Left ventricle myocardium inferior (tissue), 1 donor: ENCODE measurements at regions not wholly inside any gene's neighbourhood (a gene's known extent, or its start where the extent isn't known, plus 50 kb on each side); places are given as distances from the start of the nearest gene placed in this dataset.

Source experiments
- DNase-seq: peaks from one replicate; pipeline ENCODE4 v3.0.0-alpha.2; 2020
- H3K27ac ChIP-seq: fragments of 200-600 bp; replicated peaks from 2 replicates; pipeline ENCODE4 v1.8.0; 2021
- H3K27me3 ChIP-seq: fragments of 200-600 bp; 2 replicates; pipeline ENCODE4 v1.8.0; 2021; ENCODE audit warnings: low read depth
- H3K36me3 ChIP-seq: fragments of 200-600 bp; 2 replicates; pipeline ENCODE4 v1.8.0; 2021
- H3K4me1 ChIP-seq: fragments of 200-600 bp; 2 replicates; pipeline ENCODE4 v1.8.0; 2021
- H3K4me3 ChIP-seq: fragments of 200-600 bp; 2 replicates; pipeline ENCODE4 v1.8.0; 2021; ENCODE audit warnings: mild to moderate bottlenecking, moderate library complexity
- H3K9me3 ChIP-seq: fragments of 200-600 bp; replicated peaks from 2 replicates; pipeline ENCODE4 v1.8.0; 2021
- CTCF ChIP-seq: fragments of 200-600 bp; IDR thresholded peaks from 2 replicates; pipeline ENCODE4 v1.8.0; 2021; ENCODE audit warnings: antibody characterized with exemption, mild to moderate bottlenecking, borderline replicate concordance
- intact Hi-C: fragments of 100-400 bp; cut with micrococcal nuclease; formaldehyde crosslinking; loops from one replicate; pipeline ENCODE4 v1.11.0; 2022
- donor health status: DM: no; HTN: yes; CAD: no; lungs with severe emphysema.

- no peaks in the 10 kb centered on the region for H3K27me3 ChIP-seq
- intact Hi-C loops = no loop called here
- H3K4me1 ChIP-seq = no peaks in the 10 kb centered on the region
- DNase-seq = no peak
- H3K9me3 ChIP-seq = no peaks in the 10 kb centered on the region
- no peak for TF ChIP-seq CTCF
- no peaks in the 10 kb centered on the region for H3K36me3 ChIP-seq
- H3K4me3 ChIP-seq = no peak overlapping the region
- H3K27ac ChIP-seq = no peak overlapping the region
Observed at GRCh38 chr10:58971796-58972491, 204.5 kb upstream of the PHYHIPL start.

DNA sequence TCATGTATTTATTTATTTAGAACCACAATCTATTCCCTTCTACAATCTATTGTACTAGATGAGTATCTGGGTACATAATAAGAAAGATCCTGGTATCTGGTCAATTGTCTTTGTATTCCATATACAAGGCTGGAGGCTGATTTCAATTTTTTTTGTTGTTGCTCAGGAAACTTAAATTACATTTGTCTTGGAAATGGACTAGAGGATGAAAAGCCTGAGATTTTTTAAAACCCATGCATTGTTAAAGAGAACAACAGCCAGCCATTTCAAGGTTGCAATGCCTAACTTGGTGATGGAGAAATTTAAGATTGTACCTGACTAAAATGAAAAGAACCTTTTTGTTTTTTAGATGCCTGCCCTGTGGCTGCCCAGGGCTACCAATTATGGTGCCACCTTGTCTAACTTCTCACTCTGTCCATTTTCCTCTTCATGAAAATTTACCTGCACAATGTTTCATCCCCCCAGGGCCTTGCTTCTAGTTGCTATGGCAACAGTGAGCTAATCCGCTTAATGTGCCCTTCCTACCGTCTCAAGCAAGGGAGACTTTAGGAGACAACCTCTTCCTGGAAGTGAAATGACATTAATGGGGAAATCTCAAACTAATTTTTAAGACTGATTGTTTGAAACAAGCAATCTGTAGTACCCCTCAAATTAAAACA, 203.7 kb upstream of the PHYHIPL start:
- Histone ChIP-seq H3K36me3 (no peaks in the 10 kb centered on the region), H3K4me3 (no peak overlapping the region), H3K27ac (no peak overlapping the region), H3K27me3 (no peaks in the 10 kb centered on the region), H3K9me3 (no peaks in the 10 kb centered on the region), H3K4me1 (no peaks in the 10 kb centered on the region)
- intact Hi-C loops = no loop called here
- no peak for TF ChIP-seq CTCF
- DNase-seq = no peak

GRCh38 chr10:58973235-58973595, 203.2 kb upstream of the PHYHIPL start:
- no peak for TF ChIP-seq CTCF
- no peak overlapping the region for H3K4me3 ChIP-seq
- no peak for DNase-seq
- no peaks in the 10 kb centered on the region for H3K36me3 ChIP-seq
- no peaks in the 10 kb centered on the region for H3K4me1 ChIP-seq
- no peaks in the 10 kb centered on the region for H3K27me3 ChIP-seq
- intact Hi-C loops = no loop called here
- H3K9me3 ChIP-seq = no peaks in the 10 kb centered on the region
- H3K27ac ChIP-seq = no peak overlapping the region

DNA sequence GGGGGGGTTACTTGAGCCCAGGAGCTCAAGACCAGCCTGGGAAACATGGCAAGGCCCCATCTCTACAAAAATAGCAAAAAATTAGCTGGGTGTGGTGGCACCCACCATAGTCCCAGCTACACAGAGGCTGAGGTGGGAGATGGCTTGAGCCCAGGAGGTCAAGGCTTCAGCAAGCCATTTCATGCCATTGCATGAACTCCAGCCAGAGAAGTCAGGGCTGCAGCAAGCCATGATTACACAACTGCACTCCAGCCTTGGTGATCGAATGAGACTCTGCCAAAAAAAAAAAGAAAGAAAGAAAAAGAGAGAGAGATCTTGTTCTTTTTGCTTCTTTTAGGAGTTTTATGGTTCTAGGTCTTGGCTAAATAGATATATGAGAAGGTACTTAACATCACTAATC, 200.2 kb upstream of the PHYHIPL start:
- Histone ChIP-seq H3K27ac (no peak overlapping the region), H3K36me3 (no peaks in the 10 kb centered on the region), H3K9me3 (no peaks in the 10 kb centered on the region), H3K4me3 (no peak overlapping the region), H3K4me1 (no peaks in the 10 kb centered on the region), H3K27me3 (no peaks in the 10 kb centered on the region)
- intact Hi-C loops = no loop called here
- no peak for DNase-seq
- no peak for TF ChIP-seq CTCF

- H3K4me3 ChIP-seq = no peak overlapping the region
- H3K36me3 ChIP-seq = no peaks in the 10 kb centered on the region
- no peaks in the 10 kb centered on the region for H3K9me3 ChIP-seq
- no peak overlapping the region for H3K27ac ChIP-seq
- no peaks in the 10 kb centered on the region for H3K27me3 ChIP-seq
- intact Hi-C loops = no loop called here
- no peak for TF ChIP-seq CTCF
- no peak for DNase-seq
- no peaks in the 10 kb centered on the region for H3K4me1 ChIP-seq
Observed at GRCh38 chr10:58979711-58980110, 196.7 kb upstream of the PHYHIPL start.
